GM18507 (cell line): ENCODE measurements at regions not wholly inside any gene's neighbourhood (a gene's known extent, or its start where the extent isn't known, plus 50 kb on each side); places are given as distances from the start of the nearest gene placed in this dataset.

Source experiments
- DNase-seq: peaks from one replicate; pipeline ENCODE4 v3.0.0; 2011; ENCODE audit warnings: low read depth; ENCODE audit not compliant: insufficient read length; ENCODE audit errors: extremely low spot score
- FAIRE-seq: peaks from 2 replicates; lab custom pipeline; 2011; peaks lifted over from hg19 to GRCh38; lab: Jason Lieb, UNC

DNA sequence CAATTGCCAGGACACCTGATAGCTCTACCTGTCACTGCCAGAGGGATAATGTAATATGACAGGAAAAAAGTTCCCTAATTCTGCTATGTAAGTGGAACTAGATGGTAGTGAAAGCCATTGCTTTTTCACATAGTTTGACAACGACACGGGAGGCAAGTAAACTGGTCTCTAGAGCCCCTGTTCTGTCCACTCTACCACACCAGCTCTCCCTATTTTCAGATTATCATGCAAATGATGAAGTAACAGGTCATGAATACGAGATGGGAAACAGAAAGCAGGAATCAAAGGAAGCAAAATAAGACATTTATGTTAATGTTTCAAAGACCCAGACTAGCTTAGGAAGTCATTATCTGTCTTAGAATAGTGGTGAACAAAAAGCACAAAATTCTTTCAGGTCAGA lies 56.2 kb downstream of the TAF11L14 start:
- FAIRE-seq (no peak), DNase-seq (no peak)

GRCh38 chr5:17691762-17692161 lies 57.5 kb downstream of the TAF11L14 start:
- DNase-seq = no peak
- no peak for FAIRE-seq

GRCh38 chr5:17694371-17694770 lies 60.1 kb downstream of the TAF11L14 start:
- no peak for FAIRE-seq
- DNase-seq = no peak

DNA sequence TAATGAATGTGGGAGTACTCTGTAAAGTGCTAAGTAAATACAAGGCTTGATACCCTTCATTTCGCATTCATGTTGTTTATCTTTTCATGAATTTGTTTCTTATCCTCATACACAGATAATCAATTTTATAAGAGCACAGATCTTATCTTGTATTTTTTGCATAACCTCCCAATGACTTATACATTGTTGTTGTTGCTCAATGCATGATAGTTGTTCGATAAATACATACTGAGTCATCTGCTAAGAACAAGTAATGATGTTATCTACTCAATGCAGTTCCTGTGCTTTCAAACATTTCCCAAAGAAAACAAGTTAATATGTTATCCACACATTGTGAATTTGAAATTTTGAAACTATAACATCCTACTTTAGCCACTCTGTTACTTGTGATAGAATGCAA lies 60.7 kb downstream of the TAF11L14 start:
- no peak for FAIRE-seq
- no peak for DNase-seq

GRCh38 chr5:17696627-17697026 lies 62.4 kb downstream of the TAF11L14 start:
- DNase-seq (no peak), FAIRE-seq (no peak)

DNA sequence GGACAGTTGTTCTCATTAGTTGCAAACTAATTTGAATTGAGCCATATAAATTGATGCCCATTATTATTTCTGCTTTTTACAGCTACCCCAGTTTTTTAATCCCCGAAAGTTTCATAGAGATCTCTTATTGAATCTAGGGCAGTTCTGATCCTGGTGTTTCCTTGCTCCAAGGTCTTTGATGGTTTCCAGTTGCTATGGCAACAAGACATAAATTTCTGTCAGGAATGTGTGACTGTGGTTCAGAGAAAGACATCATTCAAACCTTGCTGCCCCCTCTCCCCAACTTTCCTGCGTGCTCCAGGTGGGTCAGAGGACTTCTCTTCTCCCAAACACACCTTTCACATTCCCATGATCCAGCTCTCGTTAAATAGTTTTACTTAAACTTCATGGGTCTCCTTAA lies 63.4 kb downstream of the TAF11L14 start:
- FAIRE-seq (no peak), DNase-seq (no peak)

DNA sequence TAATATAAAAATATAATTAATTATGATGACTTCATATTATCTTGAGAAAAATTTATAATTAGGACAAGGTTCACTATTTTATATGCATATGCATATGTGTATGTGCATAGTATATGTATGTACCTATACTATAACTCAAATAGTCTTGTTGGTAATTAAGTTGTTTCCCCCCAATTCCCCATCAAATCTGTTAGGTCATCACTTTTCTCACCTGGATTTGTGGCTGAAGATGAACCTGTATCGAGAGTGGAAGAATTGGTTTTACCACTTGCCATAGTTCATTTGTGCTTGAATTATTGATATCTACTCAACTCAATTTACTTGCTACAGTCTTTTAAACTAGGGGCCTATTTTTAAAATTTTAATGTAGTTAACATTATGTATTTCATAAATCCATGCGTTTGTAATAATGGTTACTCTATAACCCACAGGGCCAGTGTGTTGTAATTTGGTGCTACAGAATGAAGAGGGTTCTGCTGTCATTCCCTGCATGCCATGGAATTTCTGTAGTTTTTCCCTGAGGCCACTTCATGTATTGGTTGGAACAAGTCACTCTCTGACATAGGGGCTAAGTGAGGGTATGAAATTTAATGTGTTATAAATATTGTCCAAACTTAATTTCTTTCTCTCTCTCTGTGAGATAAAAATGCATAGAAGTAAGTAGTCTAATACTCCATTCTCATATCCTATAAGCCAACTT lies 74.9 kb downstream of the TAF11L14 start:
- DNase-seq = no peak
- no peak for FAIRE-seq

DNA sequence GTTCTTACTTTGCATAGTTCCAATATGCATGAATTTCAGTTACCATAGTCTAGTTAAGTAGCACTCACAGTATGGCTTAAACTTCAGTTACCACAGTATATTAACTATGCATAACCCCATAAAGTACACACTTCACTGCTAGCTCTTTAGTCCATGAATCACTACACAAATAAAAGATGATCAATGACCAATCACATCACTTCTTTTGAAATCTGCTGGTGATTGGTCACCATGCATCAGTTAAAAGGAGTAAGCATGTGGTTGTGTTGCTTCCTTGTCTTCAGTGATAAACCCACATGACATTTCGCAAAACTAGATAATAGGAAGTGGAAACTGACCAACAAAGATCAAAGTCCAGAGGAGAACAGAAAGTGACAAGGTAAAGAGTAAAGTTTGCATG lies 79.0 kb downstream of the TAF11L14 start:
- no peak for FAIRE-seq

GRCh38 chr5:17714186-17714585 lies 79.9 kb downstream of the TAF11L14 start:
- DNase-seq = no peak
- FAIRE-seq = no peak

More for the DNA sequence above, 79.0 kb downstream of the TAF11L14 start:
- DNase-seq = no peak

- FAIRE-seq (no peak), DNase-seq (no peak)
Measured at GRCh38 chr5:17719592-17719991, 85.3 kb downstream of the TAF11L14 start.

GRCh38 chr5:17720071-17720470 lies 85.8 kb downstream of the TAF11L14 start:
- FAIRE-seq = no peak
- no peak for DNase-seq

DNA sequence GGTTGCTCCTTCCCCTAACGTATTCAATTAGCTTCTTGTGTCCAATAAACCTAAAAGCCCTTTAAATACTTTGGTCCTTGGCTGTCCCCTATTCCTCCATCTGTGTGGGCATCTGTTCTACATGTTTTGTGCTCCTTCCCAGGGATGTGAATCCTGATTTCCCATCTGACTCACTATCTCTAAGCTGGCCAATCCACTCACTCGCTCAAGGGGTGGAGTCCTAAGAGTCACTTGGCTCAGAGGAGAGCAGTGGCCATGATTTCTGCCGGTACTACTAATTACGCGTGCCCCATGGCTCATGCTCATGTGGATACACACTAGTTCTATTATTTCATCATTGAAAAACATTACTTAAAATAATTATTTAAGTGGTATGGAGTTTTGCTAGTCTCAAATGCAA lies 89.6 kb downstream of the TAF11L14 start:
- DNase-seq (no peak), FAIRE-seq (no peak)

GRCh38 chr5:17727098-17727497 lies 92.8 kb downstream of the TAF11L14 start:
- no peak for FAIRE-seq
- no peak for DNase-seq

GRCh38 chr5:17730421-17730820 lies 96.2 kb downstream of the TAF11L14 start:
- FAIRE-seq (no peak), DNase-seq (no peak)

GRCh38 chr5:17732351-17732923 lies 98.2 kb downstream of the TAF11L14 start:
- FAIRE-seq = no peak

GRCh38 chr5:17734011-17734410 lies 99.8 kb downstream of the TAF11L14 start:
- DNase-seq (no peak), FAIRE-seq (no peak)

More at GRCh38 chr5:17732351-17732923, 98.2 kb downstream of the TAF11L14 start:
- no peak for DNase-seq

GRCh38 chr5:17735761-17736160 lies 101.5 kb downstream of the TAF11L14 start:
- no peak for FAIRE-seq
- no peak for DNase-seq

- FAIRE-seq (no peak), DNase-seq (no peak)
Measured at GRCh38 chr5:17737092-17737491, 102.8 kb downstream of the TAF11L14 start.

DNA sequence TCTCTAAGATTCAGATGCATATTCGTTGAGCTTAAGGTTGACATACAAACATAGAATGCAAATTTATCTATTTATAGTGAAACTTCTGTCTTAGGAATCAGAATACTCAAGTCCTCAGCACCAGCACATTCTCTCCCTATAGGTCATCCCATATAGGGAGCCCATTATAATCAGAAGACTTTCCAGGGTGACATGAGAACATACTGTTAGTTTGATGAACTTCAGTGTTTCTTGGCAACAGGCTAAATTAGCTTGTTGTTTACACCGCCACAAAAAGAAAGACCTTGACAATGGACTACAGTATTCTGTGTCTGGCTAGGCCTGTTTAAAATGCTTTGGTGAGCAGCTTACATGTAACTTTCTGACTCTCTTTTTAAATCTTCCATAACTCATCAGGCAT lies 104.2 kb downstream of the TAF11L14 start:
- no peak for DNase-seq
- no peak for FAIRE-seq

GRCh38 chr5:17743580-17744435 lies 109.5 kb downstream of the TAF11L14 start:
- DNase-seq (no peak), FAIRE-seq (no peak)

DNA sequence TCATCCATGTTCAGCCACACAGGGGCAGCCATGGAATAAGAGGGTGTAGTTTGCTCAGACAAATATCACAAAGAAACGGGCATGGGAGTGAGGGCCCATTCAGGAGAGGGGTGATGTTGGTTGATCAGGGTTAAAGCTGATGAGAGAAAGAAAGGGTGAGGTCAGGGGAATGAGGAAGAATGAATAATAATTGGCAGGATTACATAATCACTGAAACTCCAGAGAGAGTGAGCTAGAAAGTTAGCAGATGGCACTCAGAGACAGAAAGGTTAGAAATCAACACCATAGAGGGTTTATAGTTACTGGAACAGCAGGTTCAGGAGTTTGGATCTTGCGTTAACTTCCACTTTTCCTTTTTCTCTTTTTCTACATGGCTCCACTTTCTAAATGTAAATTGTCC lies 113.9 kb downstream of the TAF11L14 start:
- no peak for FAIRE-seq
- DNase-seq = no peak
